GM12872 (cell line): ENCODE measurements at regions not wholly inside any gene's neighbourhood (a gene's known extent, or its start where the extent isn't known, plus 50 kb on each side); places are given as distances from the start of the nearest gene placed in this dataset.

Experiments used
- CTCF ChIP-seq: IDR thresholded peaks from 3 replicates; pipeline ENCODE4 v1.5.1; 2011; ENCODE audit warnings: low read depth, mild to moderate bottlenecking, low read length, moderate library complexity; ENCODE audit not compliant: insufficient read depth

- TF ChIP-seq CTCF = no peak
Observed at GRCh38 chr21:28832715-28833061, 160.0 kb downstream of the LTN1 start.

DNA sequence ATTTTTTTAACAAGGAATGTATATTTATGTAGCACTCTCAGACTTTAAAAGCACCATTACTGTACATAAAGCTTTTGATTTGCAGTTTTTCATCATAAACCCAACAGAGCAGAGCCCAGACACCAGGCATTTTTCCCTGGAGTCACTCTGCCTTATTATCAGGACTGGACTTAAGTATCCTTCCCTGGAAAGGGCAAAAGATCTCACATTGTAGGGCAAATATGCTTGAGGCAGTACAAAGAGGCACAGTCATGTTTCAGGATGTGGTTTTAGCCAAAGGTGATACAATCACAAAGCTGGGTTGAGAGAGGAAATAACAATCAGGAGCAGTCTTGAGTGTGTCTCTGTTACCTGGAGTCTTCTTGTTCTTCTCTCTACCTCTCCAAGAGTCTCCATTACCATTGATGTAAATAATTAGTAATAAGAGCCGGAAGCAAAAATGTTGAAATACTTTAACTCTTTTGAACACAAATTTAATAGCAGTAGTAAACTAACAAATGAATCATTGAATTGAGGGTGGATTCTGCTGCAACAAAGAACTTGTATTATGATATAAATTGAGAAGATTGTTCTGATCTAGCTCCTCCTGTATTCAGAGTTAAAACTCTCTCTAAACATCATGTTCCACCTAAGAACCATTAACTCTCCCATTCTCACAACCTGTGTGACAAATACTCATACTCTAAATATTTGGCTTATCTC is 160.5 kb downstream of the LTN1 start:
- no peak for TF ChIP-seq CTCF

GRCh38 chr21:28828981-28829380 is 163.7 kb downstream of the LTN1 start:
- TF ChIP-seq CTCF = no peak

GRCh38 chr21:28828021-28828420 is 164.7 kb downstream of the LTN1 start:
- TF ChIP-seq CTCF = no peak

DNA sequence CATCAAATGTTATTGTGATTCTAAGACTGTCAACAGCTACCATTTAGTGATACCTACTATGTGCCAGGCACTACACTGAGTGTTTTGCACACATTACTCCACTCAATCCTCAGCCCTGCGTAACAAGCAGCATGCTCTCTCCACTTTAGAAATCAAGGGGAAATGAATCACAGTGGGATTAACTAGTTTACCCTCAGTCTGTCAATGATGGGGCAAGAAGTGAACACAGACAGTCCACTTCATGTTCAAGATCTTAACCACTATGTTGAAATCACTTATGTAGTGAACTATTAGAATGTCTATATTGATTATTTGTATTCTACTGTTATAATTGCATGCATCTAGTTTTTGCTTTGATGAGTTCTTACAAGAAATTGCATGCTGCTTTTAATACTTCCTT is 165.3 kb downstream of the LTN1 start:
- TF ChIP-seq CTCF = no peak

GRCh38 chr21:28826569-28826968 is 166.1 kb downstream of the LTN1 start:
- TF ChIP-seq CTCF = no peak

DNA sequence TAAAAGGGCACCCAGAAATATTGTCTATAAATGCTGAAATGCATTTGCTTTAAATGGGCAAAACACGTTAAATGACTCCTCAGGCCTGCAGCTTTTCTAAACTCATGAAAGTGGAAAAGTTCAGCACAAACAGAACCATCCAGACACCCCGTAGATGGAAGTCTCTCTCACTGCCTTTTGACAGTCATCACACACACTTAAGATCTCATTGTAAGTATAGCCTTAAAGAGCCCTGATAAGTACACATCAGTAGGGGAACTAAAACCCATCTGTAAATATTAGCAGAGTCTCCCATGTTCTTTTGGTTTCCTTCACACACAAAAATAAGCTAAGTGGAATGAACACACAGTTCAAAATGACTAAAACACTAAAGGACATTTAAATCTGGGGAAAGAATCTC is 166.7 kb downstream of the LTN1 start:
- TF ChIP-seq CTCF = no peak

GRCh38 chr21:28823429-28823828 is 169.2 kb downstream of the LTN1 start:
- TF ChIP-seq CTCF = no peak
